ENCODE measurements at regions not wholly inside any gene's neighbourhood (a gene's known extent, or its start where the extent isn't known, plus 50 kb on each side); places are given as distances from the start of the nearest gene placed in this dataset.

GRCh38 chr7:110417611-110418010 is 673.3 kb upstream of the LRRN3 start:
- Histone ChIP-seq H3K9me3 (ENCODE audit: control insufficient read depth, low read length) (no peaks in the 10 kb centered on the region), H3K4me2 (ENCODE audit: low read length) (no peak overlapping the region), H2AFZ (no peak overlapping the region), H3K36me3 (ENCODE audit: control insufficient read depth, insufficient read depth, low read length) (no peaks in the 10 kb centered on the region), H3K27ac (no peak overlapping the region), H3K4me1 (no peaks in the 10 kb centered on the region), H3K79me2 (no peaks in the 10 kb centered on the region), H3K9ac (no peak overlapping the region), H3K4me3 (ENCODE audit: low read depth, low read length) (no peak overlapping the region), H3K27me3 (ENCODE audit: control insufficient read depth, insufficient read depth, low read length) (no peaks in the 10 kb centered on the region)
- TF ChIP-seq CTCF (IDR thresholded peaks at IDR 0.05) = no peak

DNA sequence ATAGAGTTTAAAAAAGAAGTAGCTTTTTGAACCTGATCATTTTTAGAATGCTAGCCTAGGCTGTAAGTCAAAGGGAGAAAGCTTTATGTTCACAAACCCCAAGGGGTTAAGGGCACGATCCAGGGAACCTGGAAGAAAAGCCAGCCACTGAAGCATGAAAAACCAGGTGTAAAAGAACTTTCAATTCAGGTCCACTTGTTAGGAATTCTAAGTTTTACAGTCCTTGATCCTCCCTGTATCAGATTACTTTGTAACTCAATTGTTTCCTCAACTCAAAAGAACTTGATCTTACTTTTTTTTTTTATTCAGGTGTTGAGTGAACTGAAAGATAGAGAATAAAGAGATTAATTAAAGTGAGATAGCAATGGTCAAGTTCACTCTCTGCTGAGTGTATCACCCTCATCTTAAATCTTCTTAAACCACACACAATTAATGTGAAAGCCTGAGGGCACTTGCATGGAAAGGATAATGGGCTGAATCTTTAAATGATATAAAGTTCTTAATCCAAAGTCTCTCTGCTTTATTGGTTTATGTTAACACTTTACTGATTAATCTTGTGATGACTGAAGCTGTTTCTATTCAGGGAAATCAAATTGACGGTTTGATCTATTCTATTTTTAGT is 672.2 kb upstream of the LRRN3 start:
- no peak for TF ChIP-seq CTCF (IDR thresholded peaks at IDR 0.05)
- H3K36me3 ChIP-seq (ENCODE audit: control insufficient read depth, insufficient read depth, low read length) = no peaks in the 10 kb centered on the region

GRCh38 chr7:110420788-110421187 is 670.1 kb upstream of the LRRN3 start:
- no peak overlapping the region for H3K27ac ChIP-seq

More for the DNA sequence above, 672.2 kb upstream of the LRRN3 start:
- no peak overlapping the region for H3K4me3 ChIP-seq (ENCODE audit: low read depth, low read length)
- no peak overlapping the region for H3K4me2 ChIP-seq (ENCODE audit: low read length)
- H3K27me3 ChIP-seq (ENCODE audit: control insufficient read depth, insufficient read depth, low read length) = no peaks in the 10 kb centered on the region
- H3K4me1 ChIP-seq = no peaks in the 10 kb centered on the region
- no peaks in the 10 kb centered on the region for H3K9me3 ChIP-seq (ENCODE audit: control insufficient read depth, low read length)
- H2AFZ ChIP-seq = no peak overlapping the region
- H3K27ac ChIP-seq = no peak overlapping the region
- no peaks in the 10 kb centered on the region for H3K79me2 ChIP-seq
- no peak overlapping the region for H3K9ac ChIP-seq

GRCh38 chr7:110421490-110422241 is 669.3 kb upstream of the LRRN3 start:
- no peak overlapping the region for H3K4me2 ChIP-seq (ENCODE audit: low read length)
- H2AFZ ChIP-seq = no peak overlapping the region
- no peaks in the 10 kb centered on the region for H3K4me1 ChIP-seq
- no peak for TF ChIP-seq CTCF (IDR thresholded peaks at IDR 0.05)
- H3K9ac ChIP-seq = no peak overlapping the region
- no peaks in the 10 kb centered on the region for H3K36me3 ChIP-seq (ENCODE audit: control insufficient read depth, insufficient read depth, low read length)
- H3K4me3 ChIP-seq (ENCODE audit: low read depth, low read length) = no peak overlapping the region
- no peaks in the 10 kb centered on the region for H3K79me2 ChIP-seq
- no peaks in the 10 kb centered on the region for H3K27me3 ChIP-seq (ENCODE audit: control insufficient read depth, insufficient read depth, low read length)
- H3K27ac ChIP-seq = no peak overlapping the region
- H3K9me3 ChIP-seq (ENCODE audit: control insufficient read depth, low read length) = no peaks in the 10 kb centered on the region

More at GRCh38 chr7:110420788-110421187, 670.1 kb upstream of the LRRN3 start:
- Histone ChIP-seq H3K4me3 (ENCODE audit: low read depth, low read length) (no peak overlapping the region), H3K79me2 (no peaks in the 10 kb centered on the region), H3K4me2 (ENCODE audit: low read length) (no peak overlapping the region), H3K4me1 (no peaks in the 10 kb centered on the region), H3K36me3 (ENCODE audit: control insufficient read depth, insufficient read depth, low read length) (no peaks in the 10 kb centered on the region), H3K9ac (no peak overlapping the region), H2AFZ (no peak overlapping the region), H3K27me3 (ENCODE audit: control insufficient read depth, insufficient read depth, low read length) (no peaks in the 10 kb centered on the region), H3K9me3 (ENCODE audit: control insufficient read depth, low read length) (no peaks in the 10 kb centered on the region)
- TF ChIP-seq CTCF (IDR thresholded peaks at IDR 0.05) = no peak
